Superior temporal gyrus (tissue), 1 donor: ENCODE measurements at regions not wholly inside any gene's neighbourhood (a gene's known extent, or its start where the extent isn't known, plus 50 kb on each side); places are given as distances from the start of the nearest gene placed in this dataset.

Source experiments
- DNase-seq: peaks from one replicate; pipeline ENCODE4 v3.0.0-alpha.2; 2016; ENCODE audit errors: extremely low spot score

GRCh38 chr15:38885001-38885400 lies 320.4 kb upstream of the RASGRP1 start:
- DNase-seq: no peak

GRCh38 chr15:38885471-38885952 lies 320.9 kb upstream of the RASGRP1 start:
- DNase-seq: no peak

GRCh38 chr15:38886315-38887163 lies 321.9 kb upstream of the RASGRP1 start:
- DNase-seq: no peak

- DNase-seq: no peak
Measured at GRCh38 chr15:38888701-38889221, 324.1 kb upstream of the RASGRP1 start.

- DNase-seq: no peak
Measured at GRCh38 chr15:38890194-38890593, 325.6 kb upstream of the RASGRP1 start.

- no peak for DNase-seq
Measured at GRCh38 chr15:38893925-38894242, 329.3 kb upstream of the RASGRP1 start.

GRCh38 chr15:38894243-38894948 lies 329.8 kb upstream of the RASGRP1 start:
- DNase-seq: no peak

- no peak for DNase-seq
Measured at GRCh38 chr15:38895326-38896255, 331.0 kb upstream of the RASGRP1 start.

GRCh38 chr15:38896647-38897046 lies 332.0 kb upstream of the RASGRP1 start:
- DNase-seq: no peak

- no peak for DNase-seq
Measured at GRCh38 chr15:38897551-38897950, 332.9 kb upstream of the RASGRP1 start.

GRCh38 chr15:38898236-38898635 lies 333.6 kb upstream of the RASGRP1 start:
- DNase-seq: no peak

GRCh38 chr15:38899300-38899699 lies 334.7 kb upstream of the RASGRP1 start:
- DNase-seq: no peak

- DNase-seq: no peak
Measured at GRCh38 chr15:38904298-38904697, 339.7 kb upstream of the RASGRP1 start.

GRCh38 chr15:38905632-38906031 lies 341.0 kb upstream of the RASGRP1 start:
- no peak for DNase-seq

GRCh38 chr15:38920966-38921365 lies 356.4 kb upstream of the RASGRP1 start:
- DNase-seq: no peak

GRCh38 chr15:38921471-38921870 lies 356.9 kb upstream of the RASGRP1 start:
- DNase-seq: no peak

GRCh38 chr15:38928431-38928830 lies 363.8 kb upstream of the RASGRP1 start:
- DNase-seq: no peak

- DNase-seq: no peak
Measured at GRCh38 chr15:38930851-38931572, 366.4 kb upstream of the RASGRP1 start.

- no peak for DNase-seq
Measured at GRCh38 chr15:38941399-38941953, 376.9 kb upstream of the RASGRP1 start.

GRCh38 chr15:38944536-38944935 lies 379.9 kb upstream of the RASGRP1 start:
- no peak for DNase-seq
